Thoracic aorta (tissue), 2 donors: ENCODE measurements at regions not wholly inside any gene's neighbourhood (a gene's known extent, or its start where the extent isn't known, plus 50 kb on each side); places are given as distances from the start of the nearest gene placed in this dataset.

Source experiments
- ATAC-seq: fragments of 150-250 bp; one replicate; pipeline ENCODE4 v1.8.0; 2017; ENCODE audit warnings: low read depth; ENCODE audit not compliant: insufficient number of reproducible peaks, low FRiP score
- DNase-seq: peaks from one replicate; pipeline ENCODE4 v3.0.0-alpha.2; 2020; ENCODE audit warnings: low spot score
- H3K27ac ChIP-seq, 2 donors: fragments of 200-600 bp; sonication (generic); 1 replicate in 1 of 2; 2 replicates in 1 of 2; pipeline ENCODE4 v1.5.1; 2016; ENCODE audit warnings: mild to moderate bottlenecking in 2 of 2, moderate library complexity in 2 of 2
- H3K27me3 ChIP-seq: fragments of 200-600 bp; sonication (generic); replicated peaks from 2 replicates; pipeline ENCODE4 v1.6.0; 2016; ENCODE audit warnings: mild to moderate bottlenecking; ENCODE audit not compliant: insufficient read depth
- H3K36me3 ChIP-seq: fragments of 200-600 bp; sonication (generic); one replicate; pipeline ENCODE4 v1.5.1; 2016
- H3K4me1 ChIP-seq, 2 donors: fragments of 200-600 bp; sonication (generic); 1 replicate in 1 of 2; 2 replicates in 1 of 2; pipeline versions ENCODE4 v1.5.1 to v1.6.0; 2016; ENCODE audit warnings: low read depth in 2 of 2, mild to moderate bottlenecking in 1 of 2; ENCODE audit not compliant: control insufficient read depth in 1 of 2
- H3K4me3 ChIP-seq: fragments of 200-600 bp; sonication (generic); 2 replicates; pipeline ENCODE4 v1.5.1; 2016; ENCODE audit warnings: mild to moderate bottlenecking
- H3K9me3 ChIP-seq: fragments of 200-600 bp; sonication (generic); 2 replicates; pipeline ENCODE4 v1.5.1; 2016
- TF ChIP-seq, protein P1 (sequence below): fragments of 200-600 bp; sonication (generic); IDR thresholded peaks from one replicate; pipeline ENCODE4 v1.5.1; 2019; ENCODE audit warnings: antibody characterized with exemption

- ATAC-seq (no peak), DNase-seq (no peak)
- TF ChIP-seq, protein P1, sequence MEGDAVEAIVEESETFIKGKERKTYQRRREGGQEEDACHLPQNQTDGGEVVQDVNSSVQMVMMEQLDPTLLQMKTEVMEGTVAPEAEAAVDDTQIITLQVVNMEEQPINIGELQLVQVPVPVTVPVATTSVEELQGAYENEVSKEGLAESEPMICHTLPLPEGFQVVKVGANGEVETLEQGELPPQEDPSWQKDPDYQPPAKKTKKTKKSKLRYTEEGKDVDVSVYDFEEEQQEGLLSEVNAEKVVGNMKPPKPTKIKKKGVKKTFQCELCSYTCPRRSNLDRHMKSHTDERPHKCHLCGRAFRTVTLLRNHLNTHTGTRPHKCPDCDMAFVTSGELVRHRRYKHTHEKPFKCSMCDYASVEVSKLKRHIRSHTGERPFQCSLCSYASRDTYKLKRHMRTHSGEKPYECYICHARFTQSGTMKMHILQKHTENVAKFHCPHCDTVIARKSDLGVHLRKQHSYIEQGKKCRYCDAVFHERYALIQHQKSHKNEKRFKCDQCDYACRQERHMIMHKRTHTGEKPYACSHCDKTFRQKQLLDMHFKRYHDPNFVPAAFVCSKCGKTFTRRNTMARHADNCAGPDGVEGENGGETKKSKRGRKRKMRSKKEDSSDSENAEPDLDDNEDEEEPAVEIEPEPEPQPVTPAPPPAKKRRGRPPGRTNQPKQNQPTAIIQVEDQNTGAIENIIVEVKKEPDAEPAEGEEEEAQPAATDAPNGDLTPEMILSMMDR = no peak
- Histone ChIP-seq H3K4me3 (no peak overlapping the region), H3K27ac (no peak overlapping the region), H3K36me3 (no peaks in the 10 kb centered on the region), H3K9me3 (no peaks in the 10 kb centered on the region), H3K27me3 (no peaks in the 10 kb centered on the region), H3K4me1 (no peaks in the 10 kb centered on the region)
Observed at GRCh38 chr10:90652519-90652918, 205.3 kb downstream of the HTR7 start.

- H3K27ac ChIP-seq = no peak overlapping the region
- no peaks in the 10 kb centered on the region for H3K36me3 ChIP-seq
- TF ChIP-seq, protein P1 = no peak
- DNase-seq (no peak), ATAC-seq (no peak)
- H3K4me1 ChIP-seq = no peaks in the 10 kb centered on the region
- H3K9me3 ChIP-seq = no peaks in the 10 kb centered on the region
- no peak overlapping the region for H3K4me3 ChIP-seq
- H3K27me3 ChIP-seq = no peaks in the 10 kb centered on the region
Observed at GRCh38 chr10:90658791-90659190, 199.0 kb downstream of the HTR7 start.

DNA sequence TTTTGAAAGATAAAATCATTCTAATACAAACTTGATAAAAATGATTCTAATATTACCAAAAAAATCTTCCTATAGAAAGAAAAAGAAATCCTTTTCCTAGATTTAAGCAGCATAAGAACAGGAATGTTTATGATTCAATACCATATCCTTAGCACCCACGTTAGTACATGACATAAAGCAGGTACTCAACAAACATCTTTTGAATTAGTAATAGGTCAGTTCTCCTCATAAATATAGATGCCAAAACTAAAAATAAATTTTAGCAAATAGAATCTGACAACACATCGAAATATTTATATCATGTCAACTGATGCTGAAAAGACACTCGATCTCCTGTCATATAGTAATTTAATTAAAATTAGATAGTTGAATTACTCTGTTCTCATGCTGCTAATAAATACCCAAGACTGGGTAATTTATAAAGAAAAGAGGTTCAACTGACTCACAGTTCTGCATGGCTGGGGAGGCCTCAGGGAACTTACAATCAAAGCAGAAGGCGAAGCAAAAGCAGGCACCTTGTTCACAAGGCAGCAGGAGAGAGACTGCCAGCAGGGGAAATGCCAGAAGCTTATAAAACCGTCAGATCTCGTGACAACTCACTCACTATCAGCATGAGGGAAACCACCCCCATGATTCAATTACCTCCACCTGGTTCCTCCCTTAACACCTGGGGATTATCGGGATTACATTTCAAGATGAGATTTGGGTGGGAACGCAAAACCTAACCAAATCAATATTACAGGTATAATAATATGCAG, 191.8 kb downstream of the HTR7 start:
- Histone ChIP-seq H3K27ac (no peak overlapping the region), H3K36me3 (no peaks in the 10 kb centered on the region), H3K4me3 (no peak overlapping the region), H3K9me3 (no peaks in the 10 kb centered on the region), H3K4me1 (no peaks in the 10 kb centered on the region), H3K27me3 (no peaks in the 10 kb centered on the region)
- no peak for DNase-seq
- TF ChIP-seq, protein P1 = no peak
- no peak for ATAC-seq

DNA sequence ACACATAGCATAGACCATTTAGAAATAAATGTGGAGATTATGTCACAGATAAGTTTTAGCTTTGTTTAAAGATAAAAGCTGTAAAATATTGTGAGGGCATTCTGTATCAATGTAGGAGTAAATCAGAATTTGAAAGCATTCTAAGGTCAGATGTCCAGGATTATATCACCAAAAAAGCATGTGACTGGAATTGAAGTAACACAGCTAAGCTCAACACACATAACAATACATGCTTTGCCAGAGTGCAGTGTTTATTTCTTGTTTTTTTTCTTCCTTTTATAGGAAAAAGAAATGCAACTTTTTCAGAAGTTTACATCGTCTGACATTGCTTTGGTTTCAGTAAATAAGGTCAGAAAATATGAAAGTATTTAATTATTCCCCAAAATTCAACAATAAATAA, 183.4 kb downstream of the HTR7 start:
- Histone ChIP-seq H3K27ac (peak overlapping the region in 1 of 2 donors; percentile 27), H3K9me3 (no peaks in the 10 kb centered on the region), H3K4me1 (peaks cover 7 to 16% of the 10 kb centered on the region in 2 donors), H3K4me3 (peak overlapping the region; percentile 20), H3K36me3 (no peaks in the 10 kb centered on the region), H3K27me3 (no peaks in the 10 kb centered on the region)
- DNase-seq (no peak), ATAC-seq (no peak)
- TF ChIP-seq, protein P1 = no peak

DNA sequence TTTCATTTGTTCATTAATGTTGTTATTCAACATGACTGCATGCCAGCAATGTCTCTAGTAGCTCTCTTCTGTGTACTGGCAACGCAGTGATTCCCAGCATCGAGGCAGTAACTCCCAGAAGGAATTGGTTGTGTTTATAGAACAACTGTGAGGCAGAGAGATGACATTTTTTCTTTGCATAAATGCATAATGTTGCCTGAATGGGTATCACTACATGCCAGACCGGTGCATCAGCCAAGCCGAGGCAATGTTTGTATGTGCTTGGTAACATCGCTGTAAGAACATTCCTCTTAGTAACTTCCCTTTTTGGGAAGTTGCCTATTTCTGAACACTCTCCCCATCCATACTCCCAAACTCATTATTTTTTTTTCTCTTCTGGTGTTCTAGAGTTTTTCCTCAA, 182.9 kb downstream of the HTR7 start:
- TF ChIP-seq, protein P1 = no peak
- H3K27me3 ChIP-seq = no peaks in the 10 kb centered on the region
- ATAC-seq (peak; percentile 72), DNase-seq (peak; percentile 31)
- no peaks in the 10 kb centered on the region for H3K36me3 ChIP-seq
- H3K4me3 ChIP-seq = peak overlapping the region; percentile 20
- peak overlapping the region in 1 of 2 donors; percentile 27 for H3K27ac ChIP-seq
- peaks cover 7 to 16% of the 10 kb centered on the region in 2 donors for H3K4me1 ChIP-seq
- H3K9me3 ChIP-seq = no peaks in the 10 kb centered on the region
